ENCODE measurements at regions not wholly inside any gene's neighbourhood (a gene's known extent, or its start where the extent isn't known, plus 50 kb on each side); places are given as distances from the start of the nearest gene placed in this dataset.

- intact Hi-C loops (cut with micrococcal nuclease), result no loop called here
Measured at GRCh38 chr2:180158961-180159360, 151.9 kb upstream of the CWC22 start.

GRCh38 chr2:180156651-180157050 is 149.6 kb upstream of the CWC22 start:
- intact Hi-C loops (cut with micrococcal nuclease), result no loop called here

GRCh38 chr2:180150606-180151005 is 143.5 kb upstream of the CWC22 start:
- intact Hi-C loops (cut with micrococcal nuclease), result no loop called here

- intact Hi-C loops (cut with micrococcal nuclease), result no loop called here
Measured at GRCh38 chr2:180146541-180146940, 139.4 kb upstream of the CWC22 start.

- intact Hi-C loops (cut with micrococcal nuclease), result no loop called here
Measured at GRCh38 chr2:180146114-180146513, 139.0 kb upstream of the CWC22 start.

GRCh38 chr2:180145163-180145562 is 138.1 kb upstream of the CWC22 start:
- intact Hi-C loops (cut with micrococcal nuclease), result no loop called here

GRCh38 chr2:180144338-180144813 is 137.3 kb upstream of the CWC22 start:
- intact Hi-C loops (cut with micrococcal nuclease), result no loop called here

DNA sequence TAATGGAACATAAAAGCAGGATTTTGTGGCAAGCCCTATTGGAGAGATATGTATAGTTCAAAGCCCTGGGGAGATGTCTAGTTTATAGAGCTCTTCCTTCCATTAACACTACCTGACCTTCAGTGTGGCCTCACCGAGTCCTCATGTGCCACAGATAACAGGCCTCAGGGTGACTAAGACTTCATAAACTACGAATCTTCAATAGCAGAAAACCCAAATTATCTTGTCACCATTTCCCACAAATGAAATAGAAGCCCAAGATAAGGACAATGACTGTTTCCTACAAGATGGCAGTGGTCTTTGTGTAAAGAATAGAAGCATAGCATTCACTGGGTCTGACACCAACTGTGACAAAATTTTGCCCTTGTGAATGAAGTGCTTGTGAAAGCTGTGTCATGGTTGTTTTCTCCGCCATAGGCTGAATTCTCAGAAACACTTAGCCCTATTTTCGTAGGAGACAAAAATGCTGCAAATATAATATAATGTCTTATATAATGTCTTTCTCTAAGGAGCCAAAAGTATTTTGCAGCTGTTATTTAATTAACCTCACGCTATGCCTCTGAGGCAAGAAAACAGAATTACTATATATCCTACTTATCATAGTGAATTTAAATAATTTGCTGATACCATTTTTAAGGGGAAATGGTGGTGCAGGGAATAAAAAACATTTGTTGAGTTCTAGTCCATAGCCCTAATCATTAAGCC is 136.7 kb upstream of the CWC22 start:
- intact Hi-C loops (cut with micrococcal nuclease), result no loop called here

- intact Hi-C loops (cut with micrococcal nuclease), result no loop called here
Measured at GRCh38 chr2:180141600-180141999, 134.5 kb upstream of the CWC22 start.

DNA sequence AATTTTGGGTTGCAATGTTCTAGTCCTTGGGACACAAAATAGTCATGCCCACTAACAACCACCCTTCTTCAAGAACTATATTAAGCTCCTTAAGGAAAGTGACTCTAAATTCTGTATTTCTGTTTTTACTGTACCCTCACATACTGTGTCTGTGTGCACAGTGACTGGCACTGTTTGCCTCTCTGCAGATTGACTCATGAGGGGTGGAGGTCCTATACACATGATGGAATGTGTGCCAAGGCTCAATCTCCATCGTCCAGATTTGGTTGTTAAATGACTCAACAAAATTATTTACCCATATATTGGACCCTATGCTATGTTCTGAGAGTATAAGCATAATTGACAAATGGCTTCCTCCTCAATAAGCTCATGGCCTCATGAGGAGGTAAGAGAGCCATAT is 126.6 kb upstream of the CWC22 start:
- intact Hi-C loops (cut with micrococcal nuclease), result no loop called here

GRCh38 chr2:180130403-180130802 is 123.3 kb upstream of the CWC22 start:
- intact Hi-C loops (cut with micrococcal nuclease), result no loop called here

GRCh38 chr2:180128861-180129260 is 121.8 kb upstream of the CWC22 start:
- intact Hi-C loops (cut with micrococcal nuclease), result no loop called here

DNA sequence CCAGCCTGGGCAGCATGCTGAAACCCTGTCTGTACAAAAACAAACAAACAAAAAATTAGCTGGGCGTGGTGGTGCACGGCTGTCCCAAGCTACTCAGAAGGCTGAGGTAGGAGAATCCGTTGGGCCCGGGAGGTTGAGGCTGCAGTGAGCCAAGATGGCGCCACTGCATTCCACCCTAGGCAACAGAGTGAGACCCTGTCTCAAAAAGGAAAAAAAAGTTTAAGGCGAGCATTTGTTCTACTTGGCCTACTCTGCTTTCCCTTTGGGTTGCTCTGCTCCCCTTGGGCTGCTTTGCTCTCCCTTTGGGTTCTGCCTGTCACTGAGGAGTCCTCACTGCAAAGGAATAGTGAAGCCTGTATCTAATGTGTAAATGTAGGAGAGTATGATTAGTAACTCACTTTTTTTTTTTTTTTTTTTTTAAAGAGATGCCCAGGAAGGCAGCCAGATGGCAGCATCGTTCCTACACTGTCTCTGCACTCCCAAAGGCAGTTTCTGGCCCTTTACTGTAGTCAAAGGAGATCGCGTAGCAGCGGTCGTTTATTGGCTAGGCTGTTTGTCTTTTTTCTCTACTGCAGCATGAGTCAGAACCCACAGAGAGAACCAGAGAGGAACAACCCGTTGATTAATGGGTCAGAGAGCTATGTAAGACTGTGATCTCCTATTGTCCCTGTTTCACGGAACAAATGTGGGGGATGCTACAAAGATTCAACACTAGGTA is 118.3 kb upstream of the CWC22 start:
- intact Hi-C loops (cut with micrococcal nuclease), result loop anchor here (2.0 kb wide), 2 partner anchors 855 to 1951 kb away; partner anchors contain the start of gene UBE2E3

- intact Hi-C loops (cut with micrococcal nuclease), result loop anchor here (1.0 to 5.0 kb wide), 6 partner anchors 856 to 1952 kb away; partner anchors contain the start of gene UBE2E3
Measured at GRCh38 chr2:180124273-180125139, 117.4 kb upstream of the CWC22 start.

DNA sequence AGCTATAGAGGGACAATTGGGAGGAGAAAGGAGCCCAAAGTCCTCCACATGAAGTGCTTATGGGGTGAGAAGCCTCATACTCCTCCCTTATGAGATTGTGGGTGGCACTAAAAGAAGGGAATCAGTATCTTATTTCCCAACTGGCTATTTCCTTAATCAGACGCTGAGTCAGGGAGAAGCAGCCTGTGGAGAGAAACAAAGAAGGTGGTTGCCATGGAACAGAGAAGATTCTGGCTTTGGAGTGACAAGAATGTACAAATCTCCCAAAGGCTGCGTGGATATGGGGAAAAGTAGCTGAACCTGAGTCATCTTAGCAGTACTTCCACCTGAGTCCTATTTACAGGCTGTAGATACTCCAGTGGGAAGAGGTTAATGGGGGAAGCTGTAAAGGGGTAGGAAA is 115.8 kb upstream of the CWC22 start:
- intact Hi-C loops (cut with micrococcal nuclease), result loop anchor here (5.0 kb wide), 2 partner anchors 954 to 1344 kb away; no protein-coding TSS in a partner anchor

- intact Hi-C loops (cut with micrococcal nuclease), result no loop called here
Measured at GRCh38 chr2:180115675-180116074, 108.6 kb upstream of the CWC22 start.

DNA sequence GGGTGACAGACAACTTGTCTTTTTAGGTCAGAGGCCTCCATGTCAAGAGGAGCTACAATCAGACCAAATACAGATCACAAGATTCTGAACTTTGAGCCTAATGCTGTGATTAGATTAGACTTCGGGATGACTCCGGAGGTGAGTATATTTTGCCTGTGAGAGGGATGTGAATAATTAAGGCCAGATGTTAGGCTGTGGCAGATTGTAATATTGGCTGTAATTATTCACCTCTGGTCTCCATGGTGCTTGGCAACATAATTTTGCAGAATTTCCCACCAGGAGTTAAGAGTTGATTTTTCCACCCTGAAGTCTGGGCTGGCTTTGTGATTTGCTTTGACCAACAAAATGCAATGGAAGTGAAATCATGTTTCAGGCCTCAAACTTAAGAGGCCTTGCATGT is 108.2 kb upstream of the CWC22 start:
- intact Hi-C loops (cut with micrococcal nuclease), result no loop called here

GRCh38 chr2:180111901-180112300 is 104.8 kb upstream of the CWC22 start:
- intact Hi-C loops (cut with micrococcal nuclease), result no loop called here

GRCh38 chr2:180110469-180110868 is 103.4 kb upstream of the CWC22 start:
- intact Hi-C loops (cut with micrococcal nuclease), result no loop called here

DNA sequence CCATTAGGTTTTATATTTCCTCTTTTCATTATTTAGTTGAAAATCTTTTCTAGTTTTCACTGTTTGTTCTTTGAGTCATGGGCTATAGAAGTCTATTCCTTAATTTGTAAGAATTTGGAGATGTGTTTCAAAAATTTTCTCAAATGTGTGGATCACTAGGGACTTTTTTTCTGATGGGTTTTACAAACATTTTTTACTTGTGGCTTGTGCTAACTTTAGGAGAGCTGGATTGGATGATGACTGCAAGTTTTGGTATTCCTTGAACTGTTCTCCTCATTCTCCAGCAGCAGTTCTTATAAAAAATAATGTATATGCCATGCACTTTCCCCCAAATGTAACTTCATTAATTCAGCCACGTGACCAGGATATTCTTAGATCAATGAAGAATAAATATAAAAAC is 94.7 kb upstream of the CWC22 start:
- intact Hi-C loops (cut with micrococcal nuclease), result no loop called here

DNA sequence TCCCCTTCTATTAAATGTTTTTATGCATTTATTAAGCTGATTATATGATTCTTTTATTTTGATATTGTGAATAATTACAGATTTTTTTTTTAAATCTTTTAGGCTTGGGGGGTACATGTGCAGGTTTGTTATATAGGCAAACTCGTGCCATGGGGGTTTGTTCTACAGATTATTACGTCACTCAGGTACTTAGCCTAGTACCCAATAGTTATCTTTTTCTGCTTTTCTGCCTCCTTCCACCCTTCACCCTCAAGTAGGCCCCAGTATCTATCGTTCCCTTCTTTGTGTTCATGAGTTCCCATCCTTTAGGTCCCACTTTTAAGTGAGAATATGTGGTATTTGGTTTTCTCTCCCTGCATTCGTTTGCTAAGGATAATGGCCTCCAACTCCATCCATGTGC is 92.2 kb upstream of the CWC22 start:
- intact Hi-C loops (cut with micrococcal nuclease), result no loop called here

DNA sequence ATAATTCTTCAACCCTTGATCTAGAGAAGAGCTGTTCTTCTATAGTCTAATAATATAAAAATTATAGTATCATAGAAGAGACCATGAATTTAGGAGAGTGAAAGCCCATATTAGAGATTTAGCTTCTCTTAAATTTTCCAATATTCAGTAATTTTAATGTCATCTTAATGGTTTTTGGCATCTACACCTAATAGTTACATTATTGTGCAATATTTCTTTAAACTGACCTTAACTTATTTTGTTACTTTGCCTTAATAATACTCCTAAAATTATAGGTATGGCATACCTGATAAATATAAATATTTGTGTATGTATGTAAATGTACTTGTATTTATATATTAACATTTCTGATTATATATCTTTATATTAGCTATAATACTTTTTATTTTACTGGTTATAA is 78.0 kb upstream of the CWC22 start:
- intact Hi-C loops (cut with micrococcal nuclease), result no loop called here
